Heart left ventricle (tissue), 16 donors: ENCODE measurements at regions not wholly inside any gene's neighbourhood (a gene's known extent, or its start where the extent isn't known, plus 50 kb on each side); places are given as distances from the start of the nearest gene placed in this dataset.

Experiments used
- ATAC-seq, 4 donors: fragments of 200-7000 bp; cut with Tn5 transposase; one replicate each; pipeline ENCODE4 v1.9.1; 2020 to 2022; ENCODE audit warnings: moderate library complexity in 4 of 4, mild to moderate bottlenecking in 3 of 4, moderate number of reproducible peaks in 1 of 4
- DNase-seq, 5 donors: peaks; one replicate each; pipeline ENCODE4 v3.0.0-alpha.2; 2020
- H3K27ac ChIP-seq, 12 donors: fragments of 200-600 bp; sonication (generic) in 4 of 12; one replicate each; pipeline versions ENCODE4 v1.5.0 to v1.8.0; 2016 to 2022; ENCODE audit warnings: mild to moderate bottlenecking in 2 of 12
- H3K27me3 ChIP-seq, 9 donors: fragments of 200-600 bp; sonication (generic) in 2 of 9; one replicate each; pipeline versions ENCODE4 v1.5.1 to v1.8.0; 2016 to 2022; ENCODE audit warnings: mild to moderate bottlenecking in 3 of 9
- H3K36me3 ChIP-seq, 9 donors: fragments of 200-600 bp; sonication (generic) in 2 of 9; one replicate each; pipeline versions ENCODE4 v1.5.0 to v1.8.0; 2018 to 2022; ENCODE audit warnings: mild to moderate bottlenecking in 2 of 9
- H3K4me1 ChIP-seq, 12 donors: fragments of 200-600 bp; sonication (generic) in 4 of 12; one replicate each; pipeline versions ENCODE4 v1.5.0 to v1.8.0; 2016 to 2022; ENCODE audit warnings: mild to moderate bottlenecking in 3 of 12
- H3K4me3 ChIP-seq, 12 donors: fragments of 200-600 bp; sonication (generic) in 4 of 12; one replicate each; pipeline versions ENCODE4 v1.5.0 to v1.8.0; 2017 to 2022; ENCODE audit warnings: mild to moderate bottlenecking in 9 of 12, moderate library complexity in 4 of 12
- H3K9me3 ChIP-seq, 12 donors: fragments of 200-600 bp; sonication (generic) in 4 of 12; one replicate each; pipeline versions ENCODE4 v1.5.0 to v1.8.0; 2016 to 2022; ENCODE audit warnings: mild to moderate bottlenecking in 1 of 12
- POLR2A ChIP-seq, 2 donors: fragments of 450-650 bp; IDR thresholded peaks; one replicate each; pipeline ENCODE4 v1.6.1; 2017; ENCODE audit warnings: antibody characterized with exemption in 2 of 2, mild to moderate bottlenecking in 2 of 2, moderate library complexity in 2 of 2
- WGBS, 4 donors: extraction: QIAGEN DNeasy Blood & Tissue Kit in 2 of 4; methylation state at CpG; one replicate each; pipeline versions ENCODE4 v1.1.5 to v1.1.7; 2013 to 2018; 5-methylcytosine and 5-hydroxymethylcytosine counted together
- intact Hi-C, 10 donors: fragments of 100-400 bp; cut with DNase I; formaldehyde crosslinking; loops; one replicate each; pipeline versions ENCODE4 v1.11.1 to v1.14.2; 2022
- TF ChIP-seq, protein P1 (sequence below), 12 donors: fragments of 200-600 bp; sonication (generic) in 4 of 12; IDR thresholded peaks; one replicate each; pipeline versions ENCODE4 v1.5.0 to v1.8.0; 2018 to 2022; ENCODE audit warnings: antibody characterized with exemption in 12 of 12, mild to moderate bottlenecking in 5 of 12
- donor health status: ischemic (EF 13 %, LVEDD 7.1; RV severe dilation, severe dysfunction).
- donor health status: healthy with polysubstance abuse.
- donor health status: DM: no; HTN: yes; CAD: no.
- donor health status: DM: no; HTN: no; CAD: no.
- donor health status: ischemic (EF 25% LVEDD 6.9; RV normal size, moderate dysfunction).
- donor health status: ischemic (EF 25% LVEDD 5.7; RV mildly dilated, moderate dysfunction).
- donor health status: healthy.
- donor health status: DM: yes; HTN: yes; CAD: no.
- donor health status: ischemic (EF 35%, LVEDD 5.7; RV mildly dilated, moderate dysfunction).
- donor health status: nonischemic (EF 11% LVEDD 7.7; RV severe dilation, severe dysfunction).
- donor health status: DM: yes; HTN: yes; CAD: no.
- donor health status: PGD.
- donor health status: ischemic (EF 29% LVEDD 5.4; RV normal size, mild dysfunction).
- donor health status: nonischemic (EF 23%, LVEDD 6.1; RV moderate dilation, normal function).

- Histone ChIP-seq H3K9me3 (no peaks in the 10 kb centered on the region), H3K4me1 (no peaks in the 10 kb centered on the region), H3K4me3 (no peak overlapping the region), H3K27me3 (no peaks in the 10 kb centered on the region), H3K36me3 (no peaks in the 10 kb centered on the region), H3K27ac (no peak overlapping the region)
- intact Hi-C loops: no loop called here
- ATAC-seq (no peak), DNase-seq (no peak)
- TF ChIP-seq POLR2A (IDR thresholded peaks at IDR 0.05): no peak
- TF ChIP-seq, protein P1, sequence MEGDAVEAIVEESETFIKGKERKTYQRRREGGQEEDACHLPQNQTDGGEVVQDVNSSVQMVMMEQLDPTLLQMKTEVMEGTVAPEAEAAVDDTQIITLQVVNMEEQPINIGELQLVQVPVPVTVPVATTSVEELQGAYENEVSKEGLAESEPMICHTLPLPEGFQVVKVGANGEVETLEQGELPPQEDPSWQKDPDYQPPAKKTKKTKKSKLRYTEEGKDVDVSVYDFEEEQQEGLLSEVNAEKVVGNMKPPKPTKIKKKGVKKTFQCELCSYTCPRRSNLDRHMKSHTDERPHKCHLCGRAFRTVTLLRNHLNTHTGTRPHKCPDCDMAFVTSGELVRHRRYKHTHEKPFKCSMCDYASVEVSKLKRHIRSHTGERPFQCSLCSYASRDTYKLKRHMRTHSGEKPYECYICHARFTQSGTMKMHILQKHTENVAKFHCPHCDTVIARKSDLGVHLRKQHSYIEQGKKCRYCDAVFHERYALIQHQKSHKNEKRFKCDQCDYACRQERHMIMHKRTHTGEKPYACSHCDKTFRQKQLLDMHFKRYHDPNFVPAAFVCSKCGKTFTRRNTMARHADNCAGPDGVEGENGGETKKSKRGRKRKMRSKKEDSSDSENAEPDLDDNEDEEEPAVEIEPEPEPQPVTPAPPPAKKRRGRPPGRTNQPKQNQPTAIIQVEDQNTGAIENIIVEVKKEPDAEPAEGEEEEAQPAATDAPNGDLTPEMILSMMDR (IDR thresholded peaks at IDR 0.05): no peak
These were observed 544.2 kb downstream of the SATB2 start for GRCh38 chr2:198913394-198914152.

DNA sequence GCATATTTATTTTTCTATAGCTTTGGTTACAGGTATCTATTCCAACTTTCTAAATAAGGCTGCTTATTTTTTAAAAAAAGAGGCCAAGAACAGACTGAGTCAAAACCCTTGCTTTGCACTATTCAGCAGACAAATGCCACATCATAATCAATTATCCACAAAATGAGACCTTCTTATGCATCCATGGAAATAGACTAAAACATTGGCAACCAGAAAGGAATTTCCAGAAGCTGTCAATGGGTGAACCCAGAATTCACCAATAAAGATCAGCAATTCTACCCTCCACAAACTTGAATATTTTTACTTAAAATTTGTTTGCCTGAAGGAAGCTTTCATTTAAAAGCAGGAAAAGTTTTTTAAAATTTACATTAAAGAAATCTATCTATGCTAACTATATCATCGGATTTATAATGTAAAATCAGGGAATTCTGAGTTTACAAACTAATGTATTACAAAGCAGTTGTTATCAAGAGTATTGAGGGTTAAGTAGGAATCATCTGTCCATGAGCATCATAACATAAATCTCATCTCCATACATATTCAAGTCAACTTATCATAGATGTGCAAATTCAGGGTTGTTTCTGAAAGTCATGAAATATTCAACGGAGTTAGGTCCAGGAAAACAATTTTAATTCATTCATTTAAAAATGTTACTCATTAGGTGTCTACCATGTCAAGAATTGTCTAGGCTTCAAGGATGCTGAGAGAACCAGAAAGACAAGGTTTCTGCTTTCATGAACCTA, 548.0 kb downstream of the SATB2 start:
- ATAC-seq: no peak
- Histone ChIP-seq H3K4me3 (no peak overlapping the region), H3K9me3 (no peaks in the 10 kb centered on the region), H3K27me3 (no peaks in the 10 kb centered on the region), H3K27ac (no peak overlapping the region), H3K36me3 (no peaks in the 10 kb centered on the region), H3K4me1 (no peaks in the 10 kb centered on the region)
- DNase-seq: no peak
- intact Hi-C loops: no loop called here
- TF ChIP-seq POLR2A (IDR thresholded peaks at IDR 0.05): no peak
- TF ChIP-seq, protein P1 (IDR thresholded peaks at IDR 0.05): no peak
- WGBS, 4 donors: 73 to 86% (median 78%) methylated on average over 2 of the region's 2 CpGs

DNA sequence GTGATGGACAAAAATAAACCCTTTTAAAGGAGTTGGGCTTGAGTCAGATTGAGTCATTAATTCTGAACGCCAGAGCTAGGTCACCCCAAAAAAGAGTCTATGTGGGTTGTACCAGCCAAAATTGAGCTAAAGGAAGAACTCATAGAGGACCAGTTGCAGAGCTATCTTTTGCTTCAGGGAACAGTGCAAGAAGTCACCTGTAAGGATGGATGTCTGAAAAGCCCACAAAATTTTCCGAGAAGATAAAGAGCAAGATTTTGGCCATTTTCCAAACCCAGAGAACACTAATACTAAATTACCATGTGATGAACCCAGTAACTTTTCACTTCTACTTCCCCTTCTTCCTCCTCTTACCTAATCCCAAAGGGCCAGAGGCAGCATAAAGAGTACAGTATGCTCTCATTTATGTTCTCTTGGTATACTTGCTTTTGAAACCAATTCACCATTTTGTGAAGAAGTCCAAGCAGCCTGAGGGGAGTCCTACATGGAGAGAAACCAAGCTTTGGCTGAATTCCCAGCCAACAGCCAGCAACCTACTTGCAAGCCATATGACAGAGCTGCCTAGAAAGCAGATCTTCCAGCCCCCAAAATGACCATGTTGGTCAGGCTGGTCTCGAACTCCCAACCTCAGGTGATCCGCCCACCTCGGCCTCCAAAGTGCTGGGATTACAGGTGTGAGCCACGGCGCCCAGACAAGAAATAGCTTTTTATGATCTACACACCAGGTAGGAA, 551.7 kb downstream of the SATB2 start:
- Histone ChIP-seq H3K27ac (no peak overlapping the region), H3K4me3 (no peak overlapping the region), H3K9me3 (no peaks in the 10 kb centered on the region), H3K36me3 (no peaks in the 10 kb centered on the region), H3K27me3 (no peaks in the 10 kb centered on the region), H3K4me1 (no peaks in the 10 kb centered on the region)
- no peak for DNase-seq
- ATAC-seq: no peak
- no peak for TF ChIP-seq POLR2A (IDR thresholded peaks at IDR 0.05)
- TF ChIP-seq, protein P1 (IDR thresholded peaks at IDR 0.05): no peak
- intact Hi-C loops: no loop called here
- WGBS, 4 donors: 71 to 74% (median 72%) methylated on average over 7 of the region's 7 CpGs

DNA sequence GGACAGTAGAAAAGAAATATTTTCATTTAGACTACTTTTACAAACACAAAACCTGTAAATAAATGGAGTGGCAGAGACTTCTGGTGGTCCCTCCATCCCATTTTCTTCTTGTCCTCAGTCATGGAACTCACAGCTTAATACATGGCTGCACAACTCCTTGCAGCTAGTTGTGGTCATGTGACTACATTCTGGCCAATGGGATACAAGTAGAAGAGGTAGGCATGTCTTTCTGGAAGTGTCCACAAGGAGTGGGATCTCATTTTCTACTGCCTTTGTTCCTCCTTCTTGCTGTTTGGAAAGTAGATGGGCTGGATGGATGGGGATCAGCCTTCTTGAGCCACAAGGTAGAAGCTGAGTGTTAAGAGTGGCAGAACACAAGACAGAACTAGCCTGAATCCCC, 555.8 kb downstream of the SATB2 start:
- Histone ChIP-seq H3K4me3 (no peak overlapping the region), H3K9me3 (no peaks in the 10 kb centered on the region), H3K27ac (no peak overlapping the region), H3K4me1 (no peaks in the 10 kb centered on the region), H3K27me3 (no peaks in the 10 kb centered on the region), H3K36me3 (no peaks in the 10 kb centered on the region)
- DNase-seq (no peak), ATAC-seq (no peak)
- intact Hi-C loops: no loop called here
- TF ChIP-seq, protein P1 (IDR thresholded peaks at IDR 0.05): no peak
- no peak for TF ChIP-seq POLR2A (IDR thresholded peaks at IDR 0.05)
